HG02840 (cell line): ENCODE measurements at regions not wholly inside any gene's neighbourhood (a gene's known extent, or its start where the extent isn't known, plus 50 kb on each side); places are given as distances from the start of the nearest gene placed in this dataset.

Experiments
- ATAC-seq: cut with Tn5 transposase; IDR thresholded peaks from one replicate; pipeline ENCODE4 v1.9.1; 2021; ENCODE audit warnings: mild to moderate bottlenecking, moderate library complexity, moderate number of reproducible peaks; ENCODE audit not compliant: unreplicated experiment, low FRiP score

DNA sequence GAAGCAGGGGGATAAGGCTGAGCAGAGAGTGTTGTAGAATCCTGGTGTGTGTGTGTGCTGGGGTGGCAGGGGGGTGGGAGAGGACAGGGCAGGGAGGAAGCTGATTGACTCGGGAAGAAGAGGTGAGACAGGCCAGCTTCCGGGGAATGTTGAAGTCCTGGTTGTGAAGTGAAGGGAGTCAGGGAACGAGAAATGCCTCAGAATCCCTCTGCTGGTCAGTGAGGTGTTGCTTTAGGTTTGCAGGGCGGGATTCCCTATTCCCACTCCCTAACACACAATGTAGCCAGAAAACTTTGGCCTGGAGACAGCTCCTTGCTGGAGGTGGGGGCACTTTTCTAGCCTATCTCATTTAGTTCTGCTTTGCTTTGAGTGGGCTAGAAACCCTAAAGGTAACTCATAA lies 265.1 kb downstream of the HAUS1 start:
- no peak for ATAC-seq

DNA sequence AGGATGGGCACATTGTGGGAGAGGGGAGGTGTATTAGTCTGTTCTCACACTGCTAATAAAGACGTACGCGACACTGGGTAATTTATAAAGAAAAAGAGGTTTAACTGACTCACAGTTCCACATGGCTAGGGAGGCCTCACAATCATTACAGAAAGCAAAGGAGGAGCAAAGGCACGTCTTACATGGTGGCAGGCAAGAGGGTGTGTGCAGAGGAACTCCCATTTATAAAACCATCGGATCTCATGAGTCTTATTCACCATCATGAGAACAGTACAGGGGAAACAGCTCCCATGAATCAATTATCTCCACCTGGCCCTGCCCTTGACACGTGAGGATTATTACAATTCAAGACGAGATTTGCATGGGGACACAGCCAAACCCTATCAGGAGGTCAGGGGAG lies 266.7 kb downstream of the HAUS1 start:
- no peak for ATAC-seq

GRCh38 chr18:46372670-46373069 lies 268.5 kb downstream of the HAUS1 start:
- ATAC-seq = no peak

DNA sequence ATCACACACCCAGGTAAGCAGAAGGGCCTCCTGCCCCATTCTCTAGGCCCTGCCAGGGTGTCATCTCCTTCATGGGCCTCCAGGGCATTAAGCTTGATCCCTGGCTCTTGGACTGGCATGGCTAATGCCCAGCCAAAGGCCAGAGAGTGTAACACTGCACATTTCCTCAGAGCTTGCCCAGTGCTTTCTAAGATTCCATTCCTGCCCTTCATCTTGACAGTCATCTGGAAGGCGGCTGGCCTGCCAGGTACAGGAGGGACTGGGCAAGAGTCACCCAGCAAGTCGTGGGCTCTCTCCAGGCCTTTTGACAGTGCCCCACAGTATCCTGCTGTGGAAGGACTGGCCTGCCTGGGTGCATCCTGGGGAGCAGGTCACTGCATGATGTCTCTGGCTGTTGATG lies 268.9 kb downstream of the HAUS1 start:
- ATAC-seq = no peak

DNA sequence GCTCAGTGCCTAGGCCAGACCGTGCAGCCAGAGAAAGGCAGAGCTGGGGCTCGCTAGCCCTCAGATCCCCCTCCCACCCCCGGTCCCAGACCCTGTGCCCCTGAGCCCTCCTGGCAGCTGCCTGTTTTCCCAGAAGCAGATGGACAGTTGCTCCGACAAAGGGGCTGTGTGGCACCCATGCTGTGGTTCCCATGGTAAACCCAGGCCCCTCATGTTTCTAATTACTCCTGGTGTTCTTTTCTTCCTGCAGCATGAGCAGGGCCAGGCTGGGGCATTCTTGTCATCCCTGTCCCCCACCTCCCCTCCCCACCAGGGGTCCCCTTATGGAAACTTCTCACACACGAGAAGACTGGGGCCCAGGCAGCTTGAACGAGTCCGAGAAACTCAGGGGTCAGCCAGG lies 269.6 kb downstream of the HAUS1 start:
- no peak for ATAC-seq

- ATAC-seq = no peak
Measured at GRCh38 chr18:46374850-46375249, 270.7 kb downstream of the HAUS1 start.

DNA sequence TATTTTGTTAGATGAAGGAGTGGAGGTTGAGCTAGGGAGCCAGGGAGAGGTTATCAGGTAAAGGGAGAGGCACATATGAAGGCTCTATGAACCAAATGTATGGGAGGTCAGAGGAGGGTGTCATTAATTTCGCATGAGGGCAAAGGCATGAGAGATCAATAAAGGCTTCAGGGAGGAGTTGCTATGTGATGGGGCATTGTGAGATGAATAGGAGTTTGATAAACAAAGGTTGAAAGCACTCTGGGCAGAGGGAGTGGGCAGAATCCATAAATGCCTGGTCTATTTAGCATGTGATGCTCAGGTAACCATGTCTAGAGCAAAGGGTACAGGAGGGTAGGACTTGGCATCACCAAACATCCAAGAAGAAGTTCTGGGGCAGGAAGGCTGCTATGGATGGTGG lies 273.4 kb downstream of the HAUS1 start:
- no peak for ATAC-seq

GRCh38 chr18:46378126-46378863 lies 274.1 kb downstream of the HAUS1 start:
- no peak for ATAC-seq

GRCh38 chr18:46378864-46379207 lies 274.7 kb downstream of the HAUS1 start:
- no peak for ATAC-seq

DNA sequence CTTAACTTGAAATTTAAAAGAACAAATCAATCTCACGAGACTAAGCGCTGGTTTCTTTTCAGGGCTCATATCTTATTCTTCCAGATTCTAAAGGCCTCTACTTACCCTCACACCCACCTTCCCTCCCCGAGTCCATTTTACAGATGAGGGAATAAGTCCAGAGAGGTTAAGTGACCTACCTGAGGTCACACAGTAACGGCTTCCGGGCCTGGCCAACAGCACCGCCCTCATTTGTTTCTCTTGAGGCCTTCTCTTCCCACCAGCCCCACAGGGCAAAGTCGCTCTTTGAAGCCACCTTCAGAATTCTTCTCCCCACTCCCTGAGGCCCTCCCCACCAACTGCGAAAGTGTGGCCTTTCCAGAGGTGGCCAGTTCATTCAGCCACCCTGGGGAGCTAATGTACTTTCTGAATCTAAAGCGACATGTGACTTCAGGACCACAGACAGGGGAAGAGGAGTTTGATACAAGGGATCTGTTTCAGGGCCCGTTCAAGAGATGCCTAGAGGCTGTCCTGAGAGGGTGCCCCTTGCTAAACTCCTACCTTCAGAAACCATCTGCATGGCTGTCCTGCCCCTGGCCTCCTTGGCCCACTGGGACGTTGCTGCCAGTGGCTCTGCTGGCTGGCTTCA lies 275.3 kb downstream of the HAUS1 start:
- no peak for ATAC-seq

DNA sequence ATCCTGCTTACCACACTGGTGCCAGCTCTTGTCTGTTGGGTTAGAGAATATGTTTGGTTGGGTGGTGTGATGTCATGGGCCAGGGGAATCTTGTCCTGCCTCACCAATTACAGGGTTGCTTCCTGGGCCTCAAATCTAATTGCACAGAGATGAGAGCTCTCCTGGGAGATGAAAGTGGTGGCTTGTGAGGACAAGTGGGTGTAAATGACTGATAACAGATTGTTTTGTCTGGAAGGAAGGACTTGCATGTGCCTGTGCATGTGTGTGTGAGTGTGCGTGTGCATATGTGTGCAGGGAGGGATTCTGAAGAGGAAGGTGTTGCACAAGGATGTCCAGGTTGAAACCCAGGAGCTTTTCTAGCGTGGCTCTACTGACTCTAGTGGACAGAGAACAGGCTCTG lies 271.9 kb downstream of the LOXHD1 start:
- ATAC-seq = no peak

- ATAC-seq = no peak
Measured at GRCh38 chr18:46386788-46387187, 270.2 kb downstream of the LOXHD1 start.

- ATAC-seq = no peak
Measured at GRCh38 chr18:46387441-46388131, 269.4 kb downstream of the LOXHD1 start.

- ATAC-seq = no peak
Measured at GRCh38 chr18:46388286-46388685, 268.7 kb downstream of the LOXHD1 start.

- no peak for ATAC-seq
Measured at GRCh38 chr18:46392576-46392975, 264.4 kb downstream of the LOXHD1 start.

- no peak for ATAC-seq
Measured at GRCh38 chr18:46393230-46393629, 263.8 kb downstream of the LOXHD1 start.

- no peak for ATAC-seq
Measured at GRCh38 chr18:46393961-46394360, 263.1 kb downstream of the LOXHD1 start.

DNA sequence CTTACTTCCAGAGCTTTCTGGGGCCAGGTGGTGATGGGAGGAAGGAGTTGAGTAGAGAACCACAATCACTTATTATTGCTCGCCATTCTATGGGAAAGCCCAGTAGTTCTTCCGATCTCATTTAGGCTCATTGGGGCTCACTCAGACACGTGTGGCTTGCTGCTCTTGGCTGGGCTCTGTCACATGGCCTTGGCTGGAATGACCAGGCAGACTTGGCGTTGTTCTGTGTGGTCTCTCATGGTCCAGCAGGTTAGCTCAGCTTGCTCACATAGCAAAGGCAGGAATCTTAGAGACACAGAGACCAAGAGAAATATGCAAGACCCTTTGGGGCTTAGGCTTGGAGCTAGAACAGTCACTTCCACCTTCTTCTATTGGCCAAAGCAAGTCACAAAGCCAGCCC lies 261.2 kb downstream of the LOXHD1 start:
- no peak for ATAC-seq

GRCh38 chr18:46397174-46397573 lies 259.8 kb downstream of the LOXHD1 start:
- no peak for ATAC-seq

GRCh38 chr18:46398005-46398404 lies 259.0 kb downstream of the LOXHD1 start:
- ATAC-seq = no peak

DNA sequence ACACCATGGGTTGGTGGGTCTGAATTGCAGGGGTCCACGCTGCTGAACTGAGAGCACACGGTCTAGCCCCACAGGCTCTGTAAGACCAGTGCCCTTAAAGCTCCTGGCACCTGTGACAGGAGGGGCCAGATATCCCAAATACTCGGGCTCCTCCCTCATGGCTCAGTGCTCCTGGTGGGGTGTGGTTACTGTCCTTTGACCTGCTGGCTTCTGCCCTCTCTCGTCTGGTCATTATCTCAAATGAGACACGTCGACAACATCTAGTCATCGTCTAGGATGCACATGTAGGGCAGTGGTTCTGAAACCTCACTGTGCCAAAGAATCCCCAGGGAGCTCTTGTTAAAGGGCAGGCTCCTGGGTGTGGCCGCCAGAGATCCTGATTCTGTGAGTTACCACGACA lies 258.4 kb downstream of the LOXHD1 start:
- no peak for ATAC-seq

DNA sequence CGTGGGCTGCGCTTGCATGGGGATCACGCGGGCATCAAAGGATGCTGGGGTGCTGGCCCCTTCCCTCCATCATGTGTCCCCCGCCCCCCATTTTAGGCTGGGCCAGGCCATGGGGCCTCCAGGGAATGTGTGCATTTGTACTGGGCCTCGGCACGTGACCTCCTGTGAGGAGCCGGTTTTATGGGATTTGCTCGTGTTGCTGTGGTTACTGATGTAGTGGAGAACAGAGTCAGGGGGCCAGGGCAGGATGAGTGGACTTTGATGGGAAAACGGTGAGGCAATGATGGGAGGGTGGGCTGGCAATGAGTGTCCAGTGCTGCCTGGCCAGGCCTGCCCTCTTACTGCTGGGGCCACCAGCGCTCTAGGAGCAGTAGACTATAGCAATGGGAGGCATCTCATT lies 257.7 kb downstream of the LOXHD1 start:
- ATAC-seq = no peak
